WERI-Rb-1 (cell line): ENCODE measurements at regions not wholly inside any gene's neighbourhood (a gene's known extent, or its start where the extent isn't known, plus 50 kb on each side); places are given as distances from the start of the nearest gene placed in this dataset.

Experiments
- DNase-seq: peaks from one replicate; pipeline ENCODE4 v3.0.0-alpha.2; 2020
- H3K27ac ChIP-seq: fragments of 250-450 bp; sonication (Bioruptor Pico); 2 replicates; pipeline ENCODE4 v1.5.1; 2020; ENCODE audit warnings: mild to moderate bottlenecking, moderate library complexity
- H3K27me3 ChIP-seq: fragments of 250-450 bp; sonication (Bioruptor Pico); 2 replicates; pipeline ENCODE4 v1.5.1; 2021; ENCODE audit warnings: mild to moderate bottlenecking, low read depth, moderate library complexity; ENCODE audit not compliant: insufficient read depth, severe bottlenecking
- H3K36me3 ChIP-seq: fragments of 250-450 bp; sonication (Bioruptor Pico); 2 replicates; pipeline ENCODE4 v1.5.1; 2020; ENCODE audit warnings: mild to moderate bottlenecking, moderate library complexity
- H3K4me3 ChIP-seq: 2 replicates; pipeline ENCODE4 v1.5.1; 2011; ENCODE audit warnings: low read depth, mild to moderate bottlenecking, control low read depth, low read length
- H3K9me3 ChIP-seq: fragments of 250-450 bp; sonication (Bioruptor Pico); 2 replicates; pipeline ENCODE4 v1.5.1; 2021; ENCODE audit warnings: mild to moderate bottlenecking, moderate library complexity; ENCODE audit not compliant: severe bottlenecking
- CTCF ChIP-seq: IDR thresholded peaks from 2 replicates; pipeline ENCODE4 v1.5.1; 2011; ENCODE audit warnings: low read depth, mild to moderate bottlenecking, control low read depth, inconsistent platforms, low read length

DNA sequence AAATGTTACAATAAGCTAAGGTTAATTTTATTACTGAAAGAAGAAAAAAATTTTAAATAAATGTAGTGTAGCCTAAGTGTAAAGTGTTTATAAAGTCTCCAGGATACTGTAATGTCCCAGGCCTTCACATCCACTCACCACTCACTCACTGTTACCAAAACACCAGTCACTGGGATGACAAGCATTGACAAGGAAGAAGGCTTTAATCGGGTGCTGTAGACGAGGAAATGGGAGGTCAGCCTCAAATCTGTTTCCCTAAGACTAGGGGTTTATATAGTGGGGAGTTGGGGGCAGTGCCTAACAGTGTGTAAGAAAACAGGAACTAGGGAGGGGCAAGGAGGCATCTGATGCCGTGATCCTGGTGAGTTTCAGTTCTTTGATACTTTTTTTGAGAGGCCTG is 69.4 kb downstream of the CHRM3 start:
- no peak for DNase-seq
- no peak overlapping the region for H3K4me3 ChIP-seq
- TF ChIP-seq CTCF = no peak
- H3K27ac ChIP-seq = no peak overlapping the region
- no peaks in the 10 kb centered on the region for H3K36me3 ChIP-seq
- no peaks in the 10 kb centered on the region for H3K9me3 ChIP-seq
- no peaks in the 10 kb centered on the region for H3K27me3 ChIP-seq

DNA sequence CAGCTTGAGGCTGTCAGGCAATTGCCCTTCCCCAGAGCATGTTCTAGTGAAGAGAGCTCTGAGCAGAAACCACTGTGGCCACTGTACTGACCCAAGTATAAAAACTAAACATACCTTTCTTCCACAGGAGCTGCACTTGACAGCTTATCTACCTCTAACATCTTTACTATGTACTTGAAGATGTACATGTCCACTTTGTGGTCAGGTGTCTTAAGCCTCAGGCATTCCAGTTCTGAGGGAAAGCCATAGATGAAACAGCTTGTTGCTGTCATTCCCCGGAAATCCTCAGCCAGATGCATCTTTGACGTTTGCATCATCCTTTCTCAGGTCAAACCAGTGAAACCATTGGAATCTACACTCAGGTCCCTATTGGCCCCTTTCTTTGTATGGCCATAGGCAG is 70.4 kb downstream of the CHRM3 start:
- no peak for DNase-seq
- no peak overlapping the region for H3K4me3 ChIP-seq
- no peaks in the 10 kb centered on the region for H3K27me3 ChIP-seq
- H3K9me3 ChIP-seq = no peaks in the 10 kb centered on the region
- TF ChIP-seq CTCF = no peak
- H3K36me3 ChIP-seq = no peaks in the 10 kb centered on the region
- no peak overlapping the region for H3K27ac ChIP-seq

GRCh38 chr1:239457491-239458143 is 71.2 kb downstream of the CHRM3 start:
- no peak for TF ChIP-seq CTCF
- no peak for DNase-seq
- no peaks in the 10 kb centered on the region for H3K27me3 ChIP-seq
- no peak overlapping the region for H3K4me3 ChIP-seq
- H3K9me3 ChIP-seq = no peaks in the 10 kb centered on the region
- H3K27ac ChIP-seq = no peak overlapping the region
- H3K36me3 ChIP-seq = no peaks in the 10 kb centered on the region

DNA sequence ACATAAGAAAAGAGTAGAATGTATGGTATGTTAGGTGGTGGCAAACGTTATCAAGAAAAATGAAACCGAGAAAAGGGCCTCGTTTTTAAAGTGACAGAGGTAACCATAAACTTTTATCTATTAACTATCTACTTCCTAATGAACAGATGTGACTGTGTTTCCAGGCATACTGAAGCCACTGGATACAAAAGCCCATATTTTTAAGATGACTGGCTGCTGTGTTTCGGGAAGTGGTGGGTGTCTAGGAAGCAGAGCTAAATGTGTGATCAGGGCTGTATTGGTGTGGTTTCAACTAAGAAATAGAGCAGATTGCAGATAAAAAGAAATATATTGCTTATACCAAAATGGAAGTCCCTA is 71.8 kb downstream of the CHRM3 start:
- TF ChIP-seq CTCF = no peak
- Histone ChIP-seq H3K9me3 (no peaks in the 10 kb centered on the region), H3K27me3 (no peaks in the 10 kb centered on the region), H3K36me3 (no peaks in the 10 kb centered on the region), H3K4me3 (no peak overlapping the region), H3K27ac (no peak overlapping the region)
- no peak for DNase-seq

- no peaks in the 10 kb centered on the region for H3K27me3 ChIP-seq
- H3K36me3 ChIP-seq = no peaks in the 10 kb centered on the region
- no peak for TF ChIP-seq CTCF
- H3K4me3 ChIP-seq = no peak overlapping the region
- DNase-seq = no peak
- H3K27ac ChIP-seq = no peak overlapping the region
- no peaks in the 10 kb centered on the region for H3K9me3 ChIP-seq
Measured at GRCh38 chr1:239467730-239468129, 81.4 kb downstream of the CHRM3 start.

GRCh38 chr1:239478069-239478468 is 91.7 kb downstream of the CHRM3 start:
- no peak overlapping the region for H3K27ac ChIP-seq
- H3K27me3 ChIP-seq = no peaks in the 10 kb centered on the region
- TF ChIP-seq CTCF = no peak
- no peaks in the 10 kb centered on the region for H3K36me3 ChIP-seq
- no peak for DNase-seq
- H3K4me3 ChIP-seq = no peak overlapping the region
- H3K9me3 ChIP-seq = peaks cover 5% of the 10 kb centered on the region
